Erythroblast (primary cell): ENCODE measurements at regions not wholly inside any gene's neighbourhood (a gene's known extent, or its start where the extent isn't known, plus 50 kb on each side); places are given as distances from the start of the nearest gene placed in this dataset.

Experiments used
- GATA1 ChIP-seq: IDR thresholded peaks from 2 replicates; pipeline ENCODE4 v1.6.1; 2011; ENCODE audit warnings: low read depth, mild to moderate bottlenecking, control low read depth, low read length, moderate library complexity
- POLR2A ChIP-seq: IDR thresholded peaks from 2 replicates; pipeline ENCODE4 v1.6.1; 2011; ENCODE audit warnings: mild to moderate bottlenecking, low read length

DNA sequence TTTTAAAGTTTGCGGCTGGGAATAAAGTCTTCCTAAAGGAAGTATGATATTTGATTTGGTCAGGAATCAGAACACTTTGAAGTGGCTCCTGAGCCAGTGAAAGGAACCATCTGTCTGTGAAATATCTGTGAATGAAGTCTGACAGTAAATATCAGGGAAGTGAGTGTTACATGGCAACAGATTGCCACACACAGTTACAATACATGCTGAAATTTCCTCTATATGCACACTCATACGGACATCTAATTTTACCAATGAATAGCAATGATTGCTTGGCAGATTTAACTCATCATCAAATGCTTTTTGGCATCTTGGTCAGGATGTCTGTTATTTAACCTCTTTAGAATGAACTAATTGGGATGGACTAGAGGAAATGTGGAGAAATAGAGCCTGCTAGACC, 1023.8 kb downstream of the FAT4 start:
- no peak for TF ChIP-seq POLR2A
- no peak for TF ChIP-seq GATA1
